GM19023 (cell line): ENCODE measurements at regions not wholly inside any gene's neighbourhood (a gene's known extent, or its start where the extent isn't known, plus 50 kb on each side); places are given as distances from the start of the nearest gene placed in this dataset.
"Not testable (repeated sequence)": the region's sequence is repeated elsewhere in the genome, so short reads cannot be mapped to it uniquely, and the experiment has no call there.

Experiments
- ATAC-seq: cut with Tn5 transposase; IDR thresholded peaks from one replicate; pipeline ENCODE4 v1.9.1; 2021; ENCODE audit warnings: mild to moderate bottlenecking, moderate library complexity; ENCODE audit not compliant: unreplicated experiment

GRCh38 chr13:99743094-99743493 is 228.5 kb downstream of the ZIC5 start:
- no peak for ATAC-seq

GRCh38 chr13:99741960-99742359 is 229.6 kb downstream of the ZIC5 start:
- no peak for ATAC-seq

GRCh38 chr13:99740251-99740979 is 231.2 kb downstream of the ZIC5 start:
- ATAC-seq: no peak

DNA sequence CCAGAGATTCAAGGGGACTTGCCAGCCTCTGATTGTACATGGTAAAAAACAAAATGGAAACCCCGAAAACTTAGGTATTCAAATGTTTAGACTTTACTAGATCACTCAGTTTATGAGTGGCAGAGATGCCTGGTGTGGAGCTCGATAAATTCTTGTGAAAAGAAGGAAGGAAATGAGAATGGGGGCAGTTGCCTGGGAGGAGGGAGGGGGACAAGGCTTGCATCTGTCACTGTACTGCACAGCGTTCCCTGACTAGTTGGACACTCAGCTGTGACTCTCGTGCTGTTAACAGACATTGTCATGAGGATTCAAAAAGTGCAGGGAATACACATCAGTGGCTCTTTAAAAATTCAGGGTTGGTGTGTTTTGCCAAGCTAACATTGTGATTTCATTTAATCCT is 232.9 kb downstream of the ZIC5 start:
- no peak for ATAC-seq

GRCh38 chr13:99737481-99738245 is 233.9 kb downstream of the ZIC5 start:
- no peak for ATAC-seq

DNA sequence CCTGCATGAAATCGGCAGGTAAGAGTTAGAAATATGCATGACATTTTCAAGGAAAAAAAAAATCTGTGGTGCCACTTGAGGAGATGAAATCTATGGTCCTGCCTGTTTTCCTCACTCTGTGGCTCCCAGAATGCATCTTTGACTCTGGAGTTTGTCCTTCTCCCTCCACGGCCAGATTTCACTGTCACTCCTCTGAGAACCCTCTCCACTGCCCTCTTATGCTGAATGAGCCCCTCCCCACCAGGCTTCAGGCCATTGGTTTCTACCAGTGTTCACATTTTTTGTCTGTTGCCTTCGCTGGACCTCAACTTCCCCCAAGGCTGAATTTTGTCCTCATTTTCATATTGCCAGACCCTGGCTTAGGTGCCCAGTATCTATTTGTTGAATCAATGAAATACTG is 235.0 kb downstream of the ZIC5 start:
- ATAC-seq: no peak

- ATAC-seq: no peak
Observed at GRCh38 chr13:99734013-99734693, 232.9 kb downstream of the TM9SF2 start.

DNA sequence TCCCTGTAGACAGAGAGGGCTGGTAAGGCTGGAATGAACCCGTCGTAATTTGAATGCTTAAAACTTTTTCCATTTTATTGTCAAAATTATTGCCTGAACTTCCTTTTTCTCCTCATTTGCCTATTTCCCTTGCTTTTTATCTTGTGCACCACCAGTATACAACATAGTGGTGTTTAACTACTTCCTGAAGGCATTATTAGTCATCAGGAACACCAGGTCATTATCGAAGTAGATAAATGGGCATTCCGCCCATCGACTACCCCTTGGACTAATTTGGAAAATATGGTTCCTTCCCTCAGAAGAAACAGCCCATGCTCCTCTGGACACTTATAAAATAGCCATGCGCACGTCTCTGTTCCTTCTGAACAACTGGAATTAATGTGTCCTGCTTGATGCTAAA is 232.1 kb downstream of the TM9SF2 start:
- ATAC-seq: no peak

- no peak for ATAC-seq
Observed at GRCh38 chr13:99731747-99732146, 230.5 kb downstream of the TM9SF2 start.

DNA sequence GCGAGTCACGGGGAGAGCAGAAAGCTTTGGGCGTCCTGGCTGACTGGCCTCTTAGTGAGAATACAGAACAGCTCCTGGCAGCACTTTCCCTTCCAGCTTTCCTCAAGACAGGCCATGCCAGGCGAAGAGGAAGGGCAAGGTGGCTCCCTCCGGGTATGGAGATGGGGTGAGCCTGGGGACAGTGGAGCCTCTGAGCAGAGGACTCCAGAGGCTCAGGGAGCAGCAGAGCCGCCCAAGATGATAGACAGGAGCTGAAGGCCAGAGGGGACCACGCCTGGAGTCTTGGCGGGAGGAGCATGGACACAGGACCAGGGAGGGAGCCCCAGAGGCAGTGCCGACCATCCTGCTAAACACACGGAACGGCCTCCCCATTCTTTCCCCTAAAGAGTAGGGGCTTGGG is 229.1 kb downstream of the TM9SF2 start:
- ATAC-seq: no peak

- no peak for ATAC-seq
Observed at GRCh38 chr13:99729745-99730144, 228.5 kb downstream of the TM9SF2 start.

DNA sequence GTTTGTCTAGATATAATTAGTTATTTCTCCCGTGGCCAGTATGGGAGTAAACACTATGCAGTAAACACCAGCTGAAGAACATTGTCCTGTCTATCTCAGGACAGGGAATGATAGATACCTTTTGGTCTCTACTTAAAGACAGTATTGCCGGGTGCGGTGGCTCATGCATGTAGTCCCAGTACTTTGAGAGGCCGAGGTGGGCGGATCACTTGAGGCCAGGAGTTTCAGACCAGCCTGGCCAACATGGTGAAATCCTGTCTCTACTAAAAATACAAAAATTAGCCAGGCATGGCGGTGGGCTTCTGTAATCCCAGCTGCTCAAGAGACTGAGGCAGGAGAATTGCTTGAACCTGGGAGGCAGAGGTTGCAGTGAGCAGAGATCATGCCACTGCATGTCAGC is 226.4 kb downstream of the TM9SF2 start:
- not testable (repeated sequence) for ATAC-seq

GRCh38 chr13:99726282-99726894 is 225.1 kb downstream of the TM9SF2 start:
- ATAC-seq: no peak

- ATAC-seq: no peak
Observed at GRCh38 chr13:99725644-99726043, 224.4 kb downstream of the TM9SF2 start.

GRCh38 chr13:99724633-99725517 is 223.6 kb downstream of the TM9SF2 start:
- ATAC-seq: peak; percentile 61

DNA sequence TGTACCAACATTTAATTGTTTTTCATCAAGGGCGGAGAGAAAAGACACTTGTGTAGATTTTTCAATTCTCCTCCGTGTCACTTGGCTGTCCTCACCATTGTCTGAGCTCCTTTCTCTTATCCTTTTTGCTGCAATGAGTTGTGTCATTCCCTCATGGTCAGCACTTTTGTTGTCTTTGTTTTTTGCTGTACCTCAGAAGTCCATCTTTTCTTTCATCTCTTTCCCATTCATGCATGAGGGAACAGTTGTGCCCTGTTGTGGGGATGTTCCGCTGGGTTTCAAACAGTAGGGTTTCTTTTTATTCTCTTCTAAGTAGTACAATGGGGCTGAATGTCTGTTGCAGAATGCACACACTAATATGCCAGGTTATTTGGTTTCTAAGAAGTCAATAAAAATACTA is 222.6 kb downstream of the TM9SF2 start:
- ATAC-seq: no peak

GRCh38 chr13:99722931-99723330 is 221.7 kb downstream of the TM9SF2 start:
- ATAC-seq: no peak

- no peak for ATAC-seq
Observed at GRCh38 chr13:99722338-99722818, 221.1 kb downstream of the TM9SF2 start.

GRCh38 chr13:99721606-99722337 is 220.5 kb downstream of the TM9SF2 start:
- ATAC-seq: no peak
